Inflammatory macrophage (primary cell): ENCODE measurements at regions not wholly inside any gene's neighbourhood (a gene's known extent, or its start where the extent isn't known, plus 50 kb on each side); places are given as distances from the start of the nearest gene placed in this dataset.
"Not testable (repeated sequence)": the region's sequence is repeated elsewhere in the genome, so short reads cannot be mapped to it uniquely, and the experiment has no call there.

Source experiments
- DNase-seq, 2 donors: peaks; one replicate each; pipeline ENCODE4 v3.0.0-alpha.2; 2020 to 2022

DNA sequence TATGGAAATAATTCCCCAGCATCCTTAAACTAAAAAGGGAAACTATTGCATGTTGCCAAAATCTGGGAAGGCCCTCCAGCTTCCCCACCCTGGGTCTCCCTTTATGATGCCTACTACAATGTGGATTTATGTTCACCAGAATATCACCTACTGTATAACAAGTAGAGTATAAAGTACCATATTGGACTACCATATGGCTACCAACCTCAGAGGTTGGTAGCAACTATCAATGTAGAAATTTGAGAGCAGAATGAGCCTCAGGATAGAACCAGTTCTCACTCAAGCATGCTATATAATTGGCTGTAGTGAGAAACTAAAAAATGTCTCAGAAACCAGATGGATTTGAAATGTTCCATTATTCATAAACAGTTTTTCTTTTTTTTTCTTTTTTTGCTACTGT is 918.4 kb downstream of the MCTP2 start:
- no peak for DNase-seq

DNA sequence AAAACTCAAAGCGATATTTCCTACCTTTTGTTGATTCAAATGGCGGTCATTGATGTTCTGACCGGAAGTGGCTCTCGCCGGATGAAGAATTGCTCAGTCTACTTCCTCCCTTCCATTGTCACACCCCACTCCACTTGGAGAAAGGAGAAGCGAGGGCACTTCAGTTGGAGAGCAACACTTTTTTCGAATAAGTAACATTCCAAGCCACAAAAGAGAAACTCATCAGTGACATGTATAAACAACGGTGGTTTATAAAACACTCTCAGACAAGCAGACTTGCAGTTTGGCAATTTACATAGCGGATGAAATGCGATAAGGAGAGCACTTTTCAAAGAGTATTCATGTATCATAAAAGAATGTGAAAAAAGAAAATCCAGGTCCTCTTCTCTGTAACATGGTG is 919.1 kb downstream of the MCTP2 start:
- DNase-seq, result no peak

DNA sequence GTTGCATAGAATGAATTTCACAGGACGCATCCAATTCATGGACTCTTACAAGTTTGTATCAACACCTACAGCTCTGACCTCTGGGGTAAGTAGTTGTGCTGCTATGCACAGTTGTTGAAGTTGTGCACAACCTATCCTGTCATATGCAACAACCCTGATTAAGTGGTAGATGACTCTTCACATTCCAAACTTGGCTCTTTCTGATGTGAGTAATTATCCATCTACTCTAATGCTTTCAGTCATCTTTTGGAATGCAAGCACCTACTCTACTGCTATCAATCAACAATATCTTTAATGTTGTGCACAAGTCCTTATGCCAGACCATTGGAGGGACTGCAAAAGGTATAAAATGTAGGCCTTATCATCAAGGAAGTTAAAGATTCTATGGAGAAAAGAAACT is 921.4 kb downstream of the MCTP2 start:
- no peak for DNase-seq

DNA sequence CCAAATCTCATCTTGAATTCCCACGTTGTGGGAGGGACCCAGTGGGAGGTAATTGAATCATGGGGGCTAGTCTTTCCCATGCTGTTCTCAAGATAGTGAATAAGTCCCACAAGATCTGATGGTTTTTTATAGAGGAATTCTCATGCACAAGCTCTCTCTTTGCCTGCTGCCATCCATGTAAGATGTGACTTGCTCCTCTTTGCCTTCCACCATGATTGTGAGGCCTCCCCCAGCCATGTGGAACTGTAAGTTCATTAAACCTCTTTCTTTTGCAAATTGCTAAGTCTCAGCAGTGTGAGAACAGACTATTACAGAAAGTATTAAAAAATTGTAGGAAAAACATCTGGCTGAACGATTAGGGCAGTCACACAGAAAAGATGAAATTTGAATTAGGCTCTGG is 921.8 kb downstream of the MCTP2 start:
- DNase-seq, result not testable (repeated sequence)

DNA sequence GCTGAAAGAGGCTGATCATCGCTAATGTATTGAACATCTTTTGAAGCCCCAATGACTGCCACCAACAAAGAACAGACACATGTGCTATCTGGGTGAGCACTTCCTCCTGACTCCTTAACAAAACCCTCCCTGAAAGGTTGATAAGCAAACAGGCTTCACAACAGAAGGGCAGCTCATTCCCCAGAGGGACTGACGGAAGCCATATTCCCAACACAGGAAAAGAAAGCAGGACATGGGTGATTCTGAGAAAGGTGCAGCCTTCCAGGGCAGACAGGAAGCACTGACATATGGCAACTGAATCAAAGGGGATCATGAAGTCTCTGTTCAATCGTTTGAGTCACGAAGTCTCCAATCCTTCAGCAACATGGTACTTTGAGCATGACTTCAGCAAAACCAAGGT is 929.0 kb downstream of the MCTP2 start:
- DNase-seq, result no peak

DNA sequence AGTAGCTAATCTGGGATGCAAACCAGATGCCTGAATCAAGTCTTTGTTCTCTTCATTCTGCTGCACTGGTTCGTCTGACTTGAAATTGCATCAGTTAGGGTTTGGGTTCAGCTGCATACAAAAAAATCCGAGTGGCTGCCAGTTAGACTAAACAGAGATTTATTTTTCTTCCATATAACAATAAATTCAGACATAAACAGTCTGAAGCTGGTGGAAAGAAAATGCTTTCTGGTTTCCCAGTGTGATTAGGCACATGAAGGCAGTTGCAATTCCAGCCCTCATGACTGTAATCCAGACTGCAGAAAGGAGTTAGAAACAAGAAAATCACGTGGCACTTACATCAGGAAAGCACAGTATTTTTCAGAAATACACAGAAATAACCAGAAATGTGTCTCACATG is 930.7 kb downstream of the MCTP2 start:
- no peak for DNase-seq

DNA sequence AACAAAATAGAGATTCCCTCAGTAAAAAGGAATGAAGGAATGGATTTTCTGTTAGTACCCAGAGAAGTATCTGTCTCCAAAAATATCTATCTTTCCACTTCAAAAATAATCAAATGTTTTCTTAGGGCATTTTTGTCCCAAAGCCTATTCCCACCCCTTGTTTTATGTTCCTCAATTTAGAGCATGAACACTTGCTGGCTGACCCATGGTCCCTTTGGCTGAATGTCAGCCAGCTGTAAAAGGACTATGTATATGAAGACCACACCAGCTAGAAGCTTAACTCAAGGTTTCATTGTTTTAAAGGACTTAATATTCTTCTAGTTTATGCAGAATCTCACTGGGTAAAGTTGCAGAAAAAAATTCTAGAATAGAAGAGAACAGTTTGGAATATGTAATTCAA is 931.2 kb downstream of the MCTP2 start:
- no peak for DNase-seq

DNA sequence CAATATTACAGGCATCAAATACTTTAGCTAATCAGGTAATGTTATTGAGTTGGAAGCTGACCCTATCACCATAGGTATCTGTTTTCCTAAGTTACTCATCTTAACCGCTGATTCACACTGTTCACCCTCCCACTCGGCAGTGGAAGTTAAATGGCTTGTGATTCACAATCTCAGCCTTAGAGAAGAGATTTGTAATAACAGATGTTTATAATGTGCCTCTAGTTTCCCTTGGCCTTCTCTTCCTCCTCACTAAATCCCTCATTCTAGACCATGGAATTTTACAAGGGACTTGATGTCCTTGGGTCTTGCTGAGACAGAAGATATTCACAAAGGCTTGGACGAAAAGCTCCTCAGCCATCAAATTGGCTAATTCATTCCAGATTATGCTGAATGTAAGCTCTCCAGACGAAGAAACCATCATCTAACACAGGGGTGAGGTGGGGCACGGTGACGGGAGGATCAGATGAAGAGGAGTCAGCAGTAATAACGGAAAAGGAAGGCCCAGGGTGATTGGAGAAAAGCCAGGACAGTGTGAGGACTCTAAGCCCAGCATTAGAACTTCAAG is 931.7 kb downstream of the MCTP2 start:
- DNase-seq, result no peak

DNA sequence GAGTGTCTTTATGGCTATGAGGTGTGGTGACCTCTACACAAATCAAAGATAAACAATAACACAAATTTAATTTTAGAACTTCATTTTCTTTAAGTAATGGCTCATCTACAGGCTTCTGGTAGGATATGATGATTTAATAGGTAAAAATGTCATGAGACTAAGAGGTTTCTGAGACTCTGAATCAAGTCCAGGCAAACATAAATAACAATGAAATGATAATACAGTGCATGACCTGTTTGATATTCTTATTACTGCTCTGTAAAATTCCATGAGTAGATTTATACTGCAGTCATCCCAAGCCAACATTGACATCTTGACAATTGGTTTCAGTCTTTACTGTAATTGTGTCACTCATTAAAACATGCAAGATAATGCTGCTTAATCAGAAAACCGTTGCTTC is 936.8 kb downstream of the MCTP2 start:
- DNase-seq, result no peak

DNA sequence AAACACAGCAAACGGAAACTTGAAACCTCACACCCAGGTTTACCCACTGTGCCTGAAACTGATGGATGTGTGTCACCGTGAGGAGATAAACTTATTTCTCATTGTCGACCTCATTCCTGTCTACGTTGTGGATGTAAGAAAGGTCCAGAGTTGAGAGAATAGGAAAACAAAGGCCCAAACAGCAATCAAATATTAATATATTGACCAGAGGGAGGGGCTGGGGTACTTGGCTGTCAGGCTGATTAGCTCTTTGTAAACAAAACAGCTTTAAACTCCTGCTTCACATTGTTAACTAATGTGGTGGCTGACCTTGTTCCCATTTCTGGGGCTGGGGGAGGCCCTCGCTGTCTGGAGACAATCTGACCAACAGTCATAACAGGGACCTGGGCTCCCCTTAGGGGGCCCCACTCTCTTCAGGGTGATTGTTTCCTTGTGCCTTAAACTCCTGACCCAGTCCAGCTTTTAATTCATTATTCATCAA is 937.6 kb downstream of the MCTP2 start:
- DNase-seq, result no peak

DNA sequence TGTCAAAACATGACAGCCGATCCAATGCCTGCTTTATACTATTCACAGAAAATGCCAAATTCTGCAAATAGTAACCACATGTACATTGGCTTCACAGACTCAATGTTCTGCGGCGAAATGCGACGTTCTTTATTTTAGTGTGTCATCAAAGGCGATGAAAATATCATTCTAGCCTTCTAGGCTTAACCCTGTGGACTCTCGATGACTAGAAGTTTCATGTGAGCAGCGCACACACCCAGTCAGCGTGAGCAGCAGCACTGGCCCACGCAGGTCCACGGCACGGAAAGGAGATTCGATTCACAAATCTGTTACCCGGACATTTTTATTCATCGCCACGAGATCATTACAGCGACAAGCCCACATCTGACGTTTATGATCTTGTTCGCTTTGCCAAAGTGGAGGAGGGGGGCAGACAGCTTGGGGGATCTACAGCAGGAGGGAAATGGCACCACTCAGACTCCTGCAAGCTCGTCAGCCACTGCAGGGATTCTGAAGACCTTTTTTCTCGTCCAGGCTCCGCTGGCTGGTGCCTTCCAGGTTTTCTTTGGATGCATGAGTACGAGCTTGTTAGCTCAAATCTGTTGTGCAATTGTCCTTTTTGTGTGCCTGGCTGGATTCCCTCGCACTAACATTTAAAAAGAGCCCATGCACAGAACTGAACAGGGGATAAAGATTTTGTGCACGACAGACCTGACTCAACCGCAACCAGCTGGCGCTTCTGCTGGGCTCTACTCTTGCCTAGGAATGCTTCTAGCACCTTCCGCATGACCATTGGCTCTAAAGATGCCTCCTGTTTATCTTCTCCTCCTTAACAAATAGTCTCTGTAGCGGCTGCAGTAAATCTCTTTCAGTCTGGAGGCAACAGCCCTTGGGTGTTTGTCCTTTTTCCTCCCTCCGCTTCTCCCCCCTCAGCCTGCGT is 938.4 kb downstream of the MCTP2 start:
- no peak for DNase-seq

DNA sequence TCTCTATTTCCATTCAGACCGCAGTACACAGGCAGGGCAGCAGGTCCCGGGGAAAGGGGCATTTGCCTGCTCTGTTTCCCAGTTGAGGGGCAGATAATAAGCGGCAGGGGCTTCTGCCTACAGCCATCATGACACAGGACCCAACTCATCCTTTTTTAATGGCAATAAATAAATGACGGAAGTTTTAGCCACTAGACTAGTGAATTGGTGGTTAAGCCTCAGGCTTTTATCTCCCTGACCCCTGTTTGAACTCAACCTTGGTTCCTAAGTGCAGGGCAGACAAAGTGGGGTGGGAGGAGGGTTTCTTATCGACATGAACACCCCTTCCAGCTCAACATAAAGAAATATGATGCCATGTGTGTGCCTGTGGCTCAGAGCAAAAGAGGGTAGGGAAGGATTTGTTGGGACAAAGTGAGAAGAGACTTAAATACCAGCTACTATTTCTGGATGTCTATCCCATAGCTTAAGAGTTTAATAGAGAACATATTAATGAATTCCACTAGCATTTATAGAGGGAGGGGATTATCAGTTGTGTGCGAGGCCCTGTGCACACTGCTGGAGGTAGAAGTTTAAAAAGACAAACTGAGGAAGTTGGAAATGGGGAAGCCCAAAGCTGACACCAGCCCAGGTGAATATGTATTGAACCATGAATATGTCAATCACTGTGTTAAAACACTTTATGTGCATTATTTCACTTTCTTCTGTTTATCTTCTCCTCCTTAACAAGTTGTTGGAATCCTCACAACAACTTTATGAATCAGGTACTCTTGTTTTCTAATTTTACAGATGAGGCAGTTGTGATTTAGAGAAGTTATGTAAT is 939.4 kb downstream of the MCTP2 start:
- no peak for DNase-seq

DNA sequence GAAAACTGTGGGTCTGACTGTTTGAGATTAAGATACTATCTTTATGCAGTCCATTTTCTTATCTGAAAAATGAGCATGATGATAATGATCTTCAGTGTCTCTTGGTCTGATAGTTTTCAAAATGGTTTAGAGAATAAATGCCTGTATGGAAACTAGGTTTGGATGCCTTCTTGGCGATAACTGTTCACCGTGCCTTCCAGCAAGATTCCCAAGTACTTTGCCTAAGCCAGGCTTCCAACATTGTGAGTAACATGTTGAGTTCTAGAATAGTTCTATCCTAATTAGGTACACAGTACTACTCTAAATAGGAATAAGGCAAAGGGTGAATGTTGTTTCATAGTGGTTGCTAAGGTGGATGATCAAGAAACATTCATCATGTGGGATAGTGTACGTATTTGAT is 940.2 kb downstream of the MCTP2 start:
- no peak for DNase-seq

DNA sequence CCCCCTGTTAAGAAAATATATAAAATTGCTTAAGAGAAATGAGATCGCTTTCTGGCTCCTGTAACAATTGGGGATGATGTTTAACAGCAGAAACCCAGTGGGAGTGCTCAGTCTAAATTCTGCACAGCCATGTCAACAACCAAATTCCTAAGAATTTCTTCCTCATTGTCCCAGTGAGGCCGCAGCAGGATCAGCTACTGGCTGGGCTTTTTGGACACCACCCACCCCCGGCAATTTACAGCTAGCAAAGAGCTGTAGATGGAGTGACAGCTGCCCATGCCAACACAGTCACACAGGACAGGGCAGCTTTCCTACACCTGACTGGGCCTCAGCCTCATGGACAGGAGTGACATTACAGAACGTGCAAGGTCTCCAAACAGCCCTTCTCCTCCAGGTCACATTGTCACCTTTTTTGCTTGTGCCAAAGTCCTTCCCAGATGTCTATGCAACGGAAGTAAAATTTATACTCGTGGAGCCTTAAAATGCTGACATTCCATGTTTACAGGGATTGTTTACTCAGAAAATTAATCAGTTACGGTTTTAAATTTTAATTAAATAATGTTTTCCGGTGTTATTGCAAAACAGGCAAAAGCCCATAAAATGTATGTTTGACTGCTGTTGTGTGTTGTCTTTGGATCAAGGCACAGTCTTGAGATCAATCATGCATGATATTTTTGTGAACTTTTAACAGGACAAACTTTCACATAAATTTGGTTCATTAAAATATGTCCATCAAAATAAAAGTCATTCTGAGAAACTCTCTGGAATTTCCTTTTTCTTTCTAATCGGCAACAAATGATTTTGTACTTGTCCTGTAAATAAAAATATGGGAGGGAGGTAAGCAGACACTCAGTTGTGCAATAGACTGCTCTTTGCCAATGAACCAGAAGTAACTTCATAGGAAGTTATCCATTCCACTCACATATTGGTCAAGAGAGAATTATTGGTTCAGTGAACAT is 943.2 kb downstream of the MCTP2 start:
- no peak for DNase-seq

DNA sequence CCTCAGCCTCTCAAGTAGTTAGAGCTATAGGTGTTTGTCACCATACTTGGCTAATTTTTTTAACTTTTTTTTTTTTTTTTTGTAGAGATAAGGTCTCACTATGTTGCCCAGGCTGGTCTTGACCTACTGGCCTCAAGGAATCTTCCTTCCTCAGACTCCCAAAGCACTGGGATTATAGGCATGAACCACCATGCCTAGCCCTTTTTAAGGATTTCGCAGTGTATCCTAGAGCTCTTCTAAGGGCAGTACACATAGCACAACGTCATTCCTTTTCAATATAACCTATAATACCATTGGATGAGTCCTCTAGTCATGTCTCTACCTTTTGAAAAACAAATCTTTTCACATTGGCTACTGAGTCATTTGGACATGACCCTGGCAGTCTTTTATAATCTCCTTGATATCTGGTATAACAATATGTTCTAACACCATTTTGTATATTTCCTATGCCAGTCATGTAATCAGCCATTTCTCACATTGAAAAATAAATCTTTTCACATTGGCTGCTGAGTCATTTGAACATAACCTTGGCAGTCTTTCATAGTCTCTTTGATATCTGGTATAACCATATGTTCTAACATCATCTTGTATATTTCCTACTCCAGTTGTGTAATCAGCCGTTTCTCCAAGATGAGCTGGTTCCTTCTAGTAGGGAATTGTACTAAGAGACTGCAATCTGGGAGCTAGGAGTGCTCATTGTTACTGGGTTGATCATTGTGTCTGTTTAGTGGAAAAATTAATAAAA is 944.7 kb downstream of the MCTP2 start:
- no peak for DNase-seq

DNA sequence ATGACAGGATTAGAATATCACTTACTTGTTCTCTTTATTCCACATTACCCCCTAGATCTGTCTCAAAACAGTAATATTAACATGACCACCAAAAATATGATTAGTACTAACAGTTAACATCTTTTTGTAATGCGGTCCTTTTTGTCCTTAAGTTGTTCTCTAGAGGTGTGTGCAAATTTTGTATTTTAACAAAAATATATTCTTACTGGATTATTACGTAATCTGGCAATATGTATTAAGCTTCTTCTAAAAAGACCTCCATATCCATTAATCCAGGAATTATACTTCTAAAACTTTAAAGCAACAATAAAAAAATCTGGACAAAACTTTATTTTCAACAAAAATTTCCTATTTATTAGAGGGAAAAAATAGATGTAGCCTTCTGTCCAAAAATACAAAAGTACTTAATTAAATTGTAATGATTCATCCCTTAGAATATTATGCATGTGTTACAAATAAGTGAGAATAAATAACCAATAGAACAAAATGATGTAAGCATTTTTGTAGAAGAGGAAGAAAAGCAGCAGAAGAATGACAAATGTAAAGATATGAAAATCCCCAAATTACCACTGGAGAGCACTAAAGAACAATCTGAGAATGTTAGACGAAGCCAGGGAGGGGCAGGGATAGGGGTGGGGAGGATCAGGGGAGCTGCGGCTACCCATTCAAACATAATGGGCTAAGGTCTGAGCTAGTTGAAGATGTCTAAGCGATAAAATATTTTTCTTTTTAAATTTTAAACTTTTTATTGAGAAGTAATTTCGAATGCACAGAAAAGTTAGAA is 945.6 kb downstream of the MCTP2 start:
- no peak for DNase-seq

DNA sequence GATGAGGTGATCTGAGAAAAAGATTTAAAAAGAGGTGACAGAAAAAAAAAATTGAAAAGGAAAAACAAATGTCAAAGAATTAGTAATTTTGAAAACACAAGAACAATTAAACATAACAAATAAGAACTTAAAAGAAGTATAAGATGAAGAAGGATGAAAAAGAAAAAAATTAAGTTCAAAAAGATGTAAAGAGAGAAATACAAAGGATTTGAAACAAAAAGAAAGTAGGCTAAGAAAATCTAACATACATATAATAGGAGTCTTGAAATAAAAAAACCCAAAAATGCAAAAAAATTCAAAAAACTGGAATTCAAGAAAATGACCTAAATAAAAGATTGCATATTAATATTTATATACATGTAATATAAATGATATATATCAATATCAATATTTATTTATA is 949.2 kb downstream of the MCTP2 start:
- DNase-seq, result no peak

DNA sequence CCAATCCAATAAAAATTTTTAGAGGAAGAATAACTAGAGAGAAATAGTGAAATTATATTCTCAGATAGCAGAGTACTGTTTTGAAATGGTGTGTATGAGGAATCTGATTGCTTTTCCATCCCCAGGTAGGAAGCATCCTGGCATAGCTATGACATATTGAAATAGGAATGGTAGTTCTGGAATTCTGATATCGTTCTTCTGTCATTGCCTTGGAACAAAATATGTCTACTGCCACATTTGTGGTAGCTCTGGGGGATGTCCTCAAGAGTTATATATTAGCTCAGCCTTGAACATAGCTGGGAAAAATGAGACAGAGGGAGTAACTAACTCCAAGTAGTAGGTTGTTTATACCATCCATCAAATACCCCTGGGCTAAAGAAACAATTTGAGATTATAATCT is 950.7 kb downstream of the MCTP2 start:
- no peak for DNase-seq

DNA sequence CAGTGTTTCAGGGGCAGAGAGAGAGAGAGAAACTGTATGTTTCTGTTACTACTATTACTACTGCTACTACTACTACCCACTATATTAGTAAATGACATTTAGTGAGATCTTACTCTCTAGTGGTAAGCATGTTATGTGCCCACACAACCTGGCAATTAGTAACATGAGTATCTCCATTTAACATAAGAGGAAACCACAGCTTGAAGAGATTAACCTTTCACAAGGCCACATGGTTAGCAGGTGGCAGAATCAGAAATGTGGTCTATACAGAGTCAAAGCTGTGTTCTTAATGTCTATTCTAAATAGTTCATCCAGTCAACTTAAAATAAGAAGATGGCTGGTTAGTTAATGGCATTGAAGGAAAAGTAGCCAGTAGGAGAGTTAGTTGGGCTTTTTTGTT is 961.6 kb downstream of the MCTP2 start:
- DNase-seq, result no peak

DNA sequence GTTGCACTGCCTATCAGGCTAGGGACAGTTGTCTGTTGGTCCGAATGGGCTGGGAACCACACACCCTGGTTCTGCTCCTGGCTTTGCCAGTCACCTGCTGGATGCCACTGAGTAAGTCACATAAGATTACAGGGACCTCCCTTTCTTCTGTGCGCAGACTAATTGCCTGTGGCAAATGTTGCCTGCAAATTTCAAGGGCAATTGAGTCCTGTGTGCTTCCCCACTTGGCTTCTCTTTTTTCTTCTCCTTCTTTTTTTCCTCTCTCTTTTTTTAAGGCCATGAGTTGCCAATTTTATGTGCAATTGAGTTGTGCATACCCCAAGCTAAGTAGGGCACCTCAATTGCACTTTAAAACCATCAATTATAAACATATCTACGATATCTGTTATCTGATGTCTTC is 963.4 kb downstream of the MCTP2 start:
- no peak for DNase-seq
